NT2/D1 (cell line): ENCODE measurements at regions not wholly inside any gene's neighbourhood (a gene's known extent, or its start where the extent isn't known, plus 50 kb on each side); places are given as distances from the start of the nearest gene placed in this dataset.

Experiments
- SUZ12 ChIP-seq: IDR thresholded peaks from 2 replicates; pipeline ENCODE4 v1.6.1; 2011; ENCODE audit not compliant: insufficient read length, insufficient read depth; ENCODE audit errors: extremely low read depth
- ZNF274 ChIP-seq: IDR thresholded peaks from 2 replicates; pipeline ENCODE4 v1.6.1; 2011; ENCODE audit warnings: mild to moderate bottlenecking, low read depth, low read length

GRCh38 chr15:31930967-31931366, 99.3 kb upstream of the CHRNA7 start:
- no peak for TF ChIP-seq SUZ12
- TF ChIP-seq ZNF274, result no peak
